ENCODE measurements at regions not wholly inside any gene's neighbourhood (a gene's known extent, or its start where the extent isn't known, plus 50 kb on each side); places are given as distances from the start of the nearest gene placed in this dataset.

DNA sequence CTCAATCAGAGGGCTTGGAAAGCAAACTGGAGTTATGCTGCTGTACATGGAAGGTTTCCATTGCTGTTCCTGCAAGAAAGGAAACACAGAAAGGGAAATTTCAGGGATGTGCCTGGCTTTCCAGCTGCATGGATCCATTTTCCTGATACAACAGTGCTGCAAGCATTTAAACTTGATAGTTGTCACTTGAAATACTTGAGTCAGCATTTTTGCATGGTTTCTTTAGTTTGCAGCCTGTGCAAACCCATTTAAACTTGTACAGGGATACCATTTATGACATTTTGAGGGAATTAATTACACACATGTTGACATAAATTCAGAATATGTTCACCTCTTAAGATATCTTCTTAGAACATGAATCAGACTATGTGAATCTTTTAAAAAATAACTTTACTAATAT is 131.1 kb upstream of the RASGEF1B start:
- no peaks in the 10 kb centered on the region for H3K4me1 ChIP-seq (replicated peaks in 1 of 2)
- no peak overlapping the region for H3K4me3 ChIP-seq
- H3K9me3 ChIP-seq (replicated peaks in 1 of 3), result no peaks in the 10 kb centered on the region
- no peaks in the 10 kb centered on the region for H3K36me3 ChIP-seq (replicated peaks in 1 of 2)
- H3K27ac ChIP-seq, result no peak overlapping the region
- no peak for TF ChIP-seq CTCF (IDR thresholded peaks at IDR 0.05)
- no peak for TF ChIP-seq POLR2A (IDR thresholded peaks at IDR 0.05)
- intact Hi-C loops (cut with DNase I), result no loop called here
- no peaks in the 10 kb centered on the region for H3K27me3 ChIP-seq
- DNase-seq, result no peak

DNA sequence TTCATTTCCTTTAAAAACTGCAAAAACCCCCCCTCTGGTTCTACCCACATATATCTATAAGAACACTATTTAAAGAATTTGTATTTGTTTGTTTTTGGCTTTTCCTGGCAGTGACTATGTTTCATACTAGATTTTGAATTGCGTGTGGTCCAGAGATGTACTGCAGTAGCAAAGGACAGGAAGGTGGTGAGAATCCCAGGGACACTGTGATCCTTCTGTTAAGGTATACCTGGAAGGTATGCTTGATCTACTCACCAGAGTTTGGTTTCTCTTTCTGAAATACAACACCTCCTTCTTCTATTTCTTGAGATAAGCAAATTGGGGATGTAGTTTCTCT is 129.6 kb upstream of the RASGEF1B start:
- Histone ChIP-seq H3K27ac (peak overlapping the region in 2 of 5 donors; percentile 39 to 58), H3K9me3 (replicated peaks in 1 of 3) (no peaks in the 10 kb centered on the region)
- intact Hi-C loops (cut with DNase I), result no loop called here

GRCh38 chr4:81600520-81601357 is 129.0 kb upstream of the RASGEF1B start:
- peak overlapping the region in 2 of 5 donors; percentile 39 to 58 for H3K27ac ChIP-seq
- no peaks in the 10 kb centered on the region for H3K27me3 ChIP-seq
- H3K9me3 ChIP-seq (replicated peaks in 1 of 3), result no peaks in the 10 kb centered on the region
- intact Hi-C loops (cut with DNase I), result no loop called here
- H3K4me1 ChIP-seq (replicated peaks in 1 of 2), result no peaks in the 10 kb centered on the region
- H3K36me3 ChIP-seq (replicated peaks in 1 of 2), result no peaks in the 10 kb centered on the region
- H3K4me3 ChIP-seq, result no peak overlapping the region
- WGBS, 4 donors, result 52 to 57% (median 55%) methylated on average over 17 to 18 of the region's 18 CpGs
- TF ChIP-seq POLR2A (IDR thresholded peaks at IDR 0.05) (no peak), CTCF (IDR thresholded peaks at IDR 0.05) (no peak)
- DNase-seq, result peak in 6 of 7 donors; percentile 3 to 62 (median 24)

More for the DNA sequence above, 129.6 kb upstream of the RASGEF1B start:
- H3K36me3 ChIP-seq (replicated peaks in 1 of 2), result no peaks in the 10 kb centered on the region
- H3K4me1 ChIP-seq (replicated peaks in 1 of 2), result no peaks in the 10 kb centered on the region
- WGBS, 4 donors, result 42 to 69% (median 57%) methylated on average over 1 of the region's 1 CpG
- no peak for DNase-seq
- no peak overlapping the region for H3K4me3 ChIP-seq
- peak in 1 of 6 experiments; percentile 25 for TF ChIP-seq CTCF (IDR thresholded peaks at IDR 0.05)
- TF ChIP-seq POLR2A (IDR thresholded peaks at IDR 0.05), result no peak
- no peaks in the 10 kb centered on the region for H3K27me3 ChIP-seq

DNA sequence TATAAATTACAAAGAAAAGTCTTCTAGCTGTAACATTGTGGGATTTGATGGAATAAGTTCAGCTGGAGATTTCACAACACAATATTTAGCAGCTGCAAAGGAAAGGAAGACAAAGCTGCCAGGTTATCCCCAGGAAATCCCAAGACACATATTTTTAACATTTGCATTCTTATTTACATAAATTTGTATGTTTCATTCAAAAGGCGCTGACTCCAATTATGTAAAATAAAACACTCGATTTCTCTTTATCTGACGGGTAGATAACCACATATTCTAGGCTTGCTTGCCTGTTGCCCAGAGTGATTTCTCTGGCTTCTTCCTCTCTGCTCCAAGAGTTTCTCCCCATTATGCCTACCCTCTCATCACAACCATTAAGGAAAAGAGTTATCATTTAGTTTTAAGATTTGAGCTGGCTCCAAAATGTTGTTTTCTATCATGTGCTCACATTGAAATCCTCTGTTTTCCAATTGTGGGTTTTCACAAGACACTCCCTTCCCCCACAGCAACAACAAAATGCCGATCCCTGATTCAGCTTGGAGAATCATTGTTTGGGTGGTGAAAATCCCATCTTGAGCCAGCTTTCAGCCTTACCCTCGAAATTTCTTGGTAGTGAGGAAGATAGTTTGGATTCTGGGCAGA is 128.2 kb upstream of the RASGEF1B start:
- DNase-seq, result no peak
- H3K4me3 ChIP-seq, result no peak overlapping the region
- H3K36me3 ChIP-seq (replicated peaks in 1 of 2), result no peaks in the 10 kb centered on the region
- H3K27ac ChIP-seq, result peak overlapping the region in 1 of 5 donors; percentile 39
- intact Hi-C loops (cut with DNase I), result no loop called here
- H3K27me3 ChIP-seq, result no peaks in the 10 kb centered on the region
- no peak for TF ChIP-seq POLR2A (IDR thresholded peaks at IDR 0.05)
- no peak for TF ChIP-seq CTCF (IDR thresholded peaks at IDR 0.05)
- H3K9me3 ChIP-seq (replicated peaks in 1 of 3), result no peaks in the 10 kb centered on the region
- 54 to 71% (median 61%) methylated on average over 5 of the region's 5 CpGs for WGBS, 4 donors
- H3K4me1 ChIP-seq (replicated peaks in 1 of 2), result no peaks in the 10 kb centered on the region
